HG03066 (cell line): ENCODE measurements at regions not wholly inside any gene's neighbourhood (a gene's known extent, or its start where the extent isn't known, plus 50 kb on each side); places are given as distances from the start of the nearest gene placed in this dataset.

ENCODE experiments used
- ATAC-seq: cut with Tn5 transposase; IDR thresholded peaks from one replicate; pipeline ENCODE4 v1.9.1; 2021; ENCODE audit warnings: low read depth; ENCODE audit not compliant: unreplicated experiment

DNA sequence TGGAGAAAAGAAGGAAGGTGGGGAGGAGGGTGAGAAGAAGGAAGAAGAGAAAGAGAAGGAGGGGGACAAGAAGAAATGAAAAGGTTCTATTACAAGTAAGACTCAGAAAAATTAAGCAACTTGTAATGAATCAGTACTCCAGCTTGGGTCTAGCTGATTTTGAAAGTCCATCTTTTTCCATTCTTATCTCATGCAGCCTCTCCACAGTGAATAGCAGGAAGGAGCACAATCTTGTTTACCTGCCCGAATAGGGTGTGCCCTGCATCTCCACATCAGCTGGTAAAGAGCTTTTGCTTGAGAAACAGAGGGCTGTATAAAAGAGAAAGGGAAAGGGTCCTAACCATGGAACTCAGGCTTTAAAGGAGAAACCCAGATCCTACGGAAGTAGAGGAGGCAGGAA lies 348.8 kb downstream of the TPBG start:
- ATAC-seq = no peak

DNA sequence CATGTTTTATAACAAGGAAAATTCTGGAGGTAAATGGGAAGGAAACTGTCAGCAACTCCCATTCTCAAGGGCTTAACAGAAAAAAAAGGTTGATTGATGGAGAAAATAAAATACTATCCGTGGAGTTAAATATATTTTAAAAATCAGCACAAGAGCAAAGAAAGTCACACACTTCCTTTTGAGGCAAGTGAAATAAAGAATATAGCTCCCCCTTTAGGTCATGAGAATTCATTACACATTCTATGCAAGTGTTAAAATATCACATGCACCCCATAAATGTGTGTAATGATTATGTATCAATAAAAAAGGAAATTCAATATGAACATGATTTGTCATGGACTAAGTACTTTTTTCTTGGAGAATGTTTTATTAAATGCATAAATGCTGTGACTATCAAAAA lies 349.2 kb downstream of the TPBG start:
- ATAC-seq = no peak

DNA sequence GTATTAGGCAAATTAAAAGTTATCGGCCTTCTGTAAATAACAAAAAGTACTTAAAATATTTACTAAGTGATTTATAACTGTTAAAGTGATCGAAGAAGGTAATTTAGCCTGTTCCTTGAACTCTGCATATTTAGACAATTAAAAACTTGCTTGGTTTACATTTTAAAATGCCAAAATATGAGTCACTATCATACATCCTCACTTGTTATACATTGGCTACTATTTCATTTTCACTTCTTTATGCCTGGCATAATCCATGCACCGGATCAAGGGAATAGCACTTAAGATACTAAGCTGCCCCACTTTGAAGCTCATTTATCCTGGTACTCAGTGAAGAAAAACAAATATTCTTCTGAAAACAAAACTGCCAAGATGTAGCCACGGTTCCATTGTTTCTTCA lies 344.6 kb downstream of the UBE3D start:
- ATAC-seq = no peak

DNA sequence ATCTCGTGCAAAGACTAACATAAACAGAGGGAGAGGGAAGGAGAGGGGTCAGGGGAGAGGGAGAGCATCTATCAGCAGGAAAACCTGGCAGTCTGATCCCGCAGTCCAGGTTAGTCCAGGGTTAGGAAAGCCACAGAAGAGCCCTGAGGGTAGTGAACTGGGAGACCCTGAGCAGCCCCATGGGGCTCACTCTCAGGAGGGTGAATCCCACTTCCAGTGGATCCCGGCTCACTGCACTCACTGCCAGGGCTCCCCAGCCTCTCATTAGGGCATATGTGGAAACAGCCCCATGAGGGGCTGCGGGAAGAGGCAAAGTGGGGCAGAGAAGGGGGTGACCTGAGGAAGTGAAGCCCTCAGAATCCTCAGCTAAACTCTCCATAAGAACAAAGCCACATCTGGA lies 329.9 kb downstream of the UBE3D start:
- ATAC-seq = no peak

DNA sequence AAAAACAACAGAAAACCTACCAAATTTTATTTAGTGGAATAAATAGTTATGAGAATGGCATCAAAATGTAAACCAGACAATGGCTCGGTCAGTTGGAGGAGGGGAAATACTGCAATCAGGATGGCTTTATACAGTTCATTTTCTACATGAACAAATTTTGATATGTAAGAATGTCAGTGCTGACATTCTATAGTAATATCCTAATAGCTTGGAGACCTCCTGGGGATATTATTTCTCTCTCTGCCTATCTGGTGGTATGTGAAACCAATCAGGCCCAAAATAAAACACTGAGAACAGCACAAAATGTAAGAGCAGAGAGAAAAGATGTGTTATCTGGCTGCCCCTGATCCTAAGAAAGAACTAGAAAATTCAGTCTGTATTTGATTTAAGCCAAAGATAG lies 327.7 kb downstream of the UBE3D start:
- ATAC-seq = no peak

DNA sequence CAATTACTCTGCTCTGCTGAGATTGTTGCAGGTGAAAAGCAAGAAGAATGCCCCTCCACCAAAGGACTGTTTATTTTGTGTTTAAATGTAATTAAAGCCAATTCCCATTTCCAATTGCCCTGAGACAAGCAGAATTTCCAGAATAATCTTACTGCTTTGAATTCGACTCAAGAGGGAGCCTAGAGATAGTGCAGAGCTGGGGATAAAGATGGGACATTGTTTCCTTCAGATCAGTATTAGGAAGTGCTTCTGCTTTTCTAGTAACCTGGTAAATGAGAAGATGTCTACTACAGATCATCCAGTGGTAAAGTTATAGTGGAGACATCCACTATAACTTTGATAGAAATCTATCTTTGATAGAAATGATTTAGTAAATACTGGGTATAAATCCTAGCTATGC lies 326.9 kb downstream of the UBE3D start:
- ATAC-seq = no peak

DNA sequence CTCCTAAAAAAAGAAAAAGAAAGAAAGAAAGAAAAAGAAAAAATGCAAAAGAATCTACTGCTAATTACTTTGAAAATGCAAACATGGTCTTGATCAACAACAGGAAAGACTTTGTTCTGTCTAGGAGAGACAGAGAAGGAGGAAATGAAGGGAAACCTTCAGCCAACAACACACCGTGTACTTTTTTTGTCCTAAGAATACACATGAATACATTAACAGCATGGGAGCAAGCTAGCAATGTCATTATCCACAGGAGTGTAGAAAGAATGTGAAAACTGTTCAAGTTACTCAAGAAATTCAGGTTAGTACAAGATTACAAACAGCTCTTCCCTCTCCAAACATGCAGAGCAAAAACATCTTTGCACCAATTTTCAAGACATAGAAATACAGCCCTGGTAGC lies 326.3 kb downstream of the UBE3D start:
- ATAC-seq = no peak

DNA sequence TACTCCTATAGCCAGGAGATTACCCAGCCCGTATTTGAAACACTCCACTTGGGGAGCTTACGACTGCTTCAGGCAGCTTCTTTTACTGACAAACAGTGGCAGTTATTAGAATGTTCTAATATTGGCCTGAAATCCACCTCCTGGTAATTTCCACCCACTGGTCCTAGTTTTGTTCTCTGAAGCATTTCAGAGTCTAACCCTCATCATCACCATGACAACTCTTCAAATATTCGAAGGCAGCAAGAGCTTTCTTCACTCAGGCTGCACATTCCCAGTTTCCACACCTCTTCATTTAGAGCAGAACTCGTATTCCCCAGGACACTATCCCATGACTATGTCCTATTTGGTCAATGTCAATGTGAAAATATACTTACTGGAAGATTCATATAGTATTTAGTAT lies 325.6 kb downstream of the UBE3D start:
- no peak for ATAC-seq

DNA sequence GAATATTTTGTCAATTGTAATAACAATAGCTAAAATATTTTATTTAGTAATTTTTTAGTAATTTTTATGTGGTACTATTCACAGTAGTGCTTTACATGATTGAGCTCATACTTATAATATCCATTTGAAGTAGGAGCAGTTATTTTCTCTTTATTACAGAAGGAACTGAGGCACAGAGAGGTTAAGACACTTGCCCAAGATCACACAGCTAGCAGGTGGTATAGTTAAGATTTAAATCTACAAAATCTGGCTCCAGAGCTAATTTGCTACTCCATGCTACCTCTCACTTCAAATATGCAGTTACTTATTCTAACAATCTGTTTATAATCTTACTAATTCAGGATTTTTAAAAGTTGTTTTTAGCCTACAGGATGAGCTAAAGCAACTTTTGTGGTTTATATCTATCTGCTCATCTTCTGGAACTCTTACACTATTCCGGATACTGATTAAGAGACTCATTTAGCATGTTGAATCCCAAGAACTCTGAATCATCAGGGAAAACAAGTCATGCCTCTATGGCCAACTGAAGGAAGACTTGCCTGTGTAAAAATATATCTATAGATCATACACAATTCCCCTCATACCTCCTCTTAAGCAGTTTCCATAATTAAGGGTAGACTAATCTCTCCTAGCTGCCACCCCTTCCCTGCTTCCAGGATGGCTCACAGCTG lies 324.2 kb downstream of the UBE3D start:
- no peak for ATAC-seq

DNA sequence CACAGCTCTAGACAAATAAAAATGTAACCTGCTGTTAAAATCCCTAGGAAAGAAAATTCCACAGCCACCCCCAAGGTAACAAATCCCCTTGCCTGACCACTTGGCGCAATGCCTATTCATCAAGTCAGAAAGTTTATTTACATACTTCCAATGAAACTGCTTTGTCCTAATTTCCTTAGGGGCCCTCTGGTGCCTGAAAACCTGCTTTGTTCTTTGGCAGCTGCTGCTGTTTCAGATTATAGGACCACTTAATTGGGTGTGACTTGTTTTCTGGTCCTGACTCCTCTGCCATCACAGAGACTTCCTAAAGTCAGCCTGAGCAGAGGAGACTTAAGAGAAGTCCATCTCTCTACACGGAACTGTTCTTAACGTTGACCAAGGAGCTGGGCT lies 323.6 kb downstream of the UBE3D start:
- no peak for ATAC-seq

DNA sequence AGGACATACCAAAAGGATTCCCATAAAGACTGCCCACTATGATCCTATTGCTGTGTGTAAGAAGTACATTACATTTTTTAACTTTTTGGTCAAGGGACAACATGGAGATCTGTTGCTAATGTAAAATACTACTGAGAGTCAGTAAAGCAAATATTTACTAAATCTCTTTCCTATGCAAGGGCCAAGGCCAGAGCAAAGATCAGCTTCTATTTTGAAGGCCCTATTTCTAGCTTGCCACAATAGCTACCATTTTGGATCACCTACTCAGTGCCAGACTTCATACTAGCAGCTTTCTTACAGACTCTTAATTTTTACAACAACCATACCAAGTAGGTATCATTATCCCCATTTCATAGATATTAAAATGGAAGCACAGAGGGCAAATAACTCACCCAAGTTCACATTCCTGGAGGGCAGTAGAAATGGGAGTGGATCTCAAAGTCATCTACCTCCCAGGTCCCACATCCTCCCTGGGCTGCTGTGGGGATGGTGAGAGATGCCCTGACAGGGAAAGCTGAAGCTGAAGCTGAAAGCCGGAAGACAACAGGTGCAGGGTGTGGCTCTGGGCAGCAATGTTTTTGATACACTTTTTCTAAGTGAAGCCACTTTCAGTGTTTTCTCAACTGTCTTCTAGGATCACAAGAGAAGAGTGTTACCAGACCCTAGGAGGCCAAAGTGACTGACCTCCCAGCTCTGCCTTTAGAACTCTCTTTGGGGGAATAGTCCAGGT lies 321.2 kb downstream of the UBE3D start:
- no peak for ATAC-seq

DNA sequence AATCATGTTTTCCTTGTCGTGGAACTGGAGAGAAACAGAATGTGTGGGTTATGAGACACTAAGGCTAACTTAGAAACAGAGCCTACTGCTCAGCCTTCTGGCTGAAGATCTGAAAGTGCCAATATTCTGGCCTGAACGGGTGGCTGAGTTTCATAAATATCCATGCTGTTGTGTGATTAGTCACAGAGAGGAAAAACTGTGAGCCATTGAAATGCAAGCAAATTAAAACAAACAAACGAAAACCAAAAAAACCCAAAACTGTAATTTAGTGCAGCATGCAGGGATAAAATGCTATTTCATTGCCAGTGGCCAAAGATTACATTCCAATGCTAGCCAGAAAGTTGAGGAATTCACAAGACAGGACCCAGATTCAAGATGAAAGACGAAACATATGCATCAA lies 315.1 kb downstream of the UBE3D start:
- ATAC-seq = no peak

DNA sequence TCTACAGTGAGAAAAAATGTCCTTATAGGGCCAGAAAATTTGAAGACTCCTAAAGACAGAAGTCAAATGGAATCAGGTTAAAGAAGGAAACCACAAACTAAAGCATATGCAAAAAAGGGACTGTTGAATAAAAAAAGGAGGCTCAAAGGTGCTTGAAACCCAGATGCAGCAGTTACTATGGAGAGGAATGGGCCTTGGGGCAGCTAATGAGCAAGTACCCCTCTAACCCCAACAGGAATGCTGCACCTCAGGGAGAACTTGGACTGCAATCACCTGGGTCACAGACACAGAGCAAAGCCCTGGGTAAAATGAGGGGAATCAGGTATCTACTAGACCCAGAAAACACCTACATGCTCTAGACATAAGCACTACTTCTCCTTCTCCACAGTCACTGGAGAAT lies 313.9 kb downstream of the UBE3D start:
- no peak for ATAC-seq

DNA sequence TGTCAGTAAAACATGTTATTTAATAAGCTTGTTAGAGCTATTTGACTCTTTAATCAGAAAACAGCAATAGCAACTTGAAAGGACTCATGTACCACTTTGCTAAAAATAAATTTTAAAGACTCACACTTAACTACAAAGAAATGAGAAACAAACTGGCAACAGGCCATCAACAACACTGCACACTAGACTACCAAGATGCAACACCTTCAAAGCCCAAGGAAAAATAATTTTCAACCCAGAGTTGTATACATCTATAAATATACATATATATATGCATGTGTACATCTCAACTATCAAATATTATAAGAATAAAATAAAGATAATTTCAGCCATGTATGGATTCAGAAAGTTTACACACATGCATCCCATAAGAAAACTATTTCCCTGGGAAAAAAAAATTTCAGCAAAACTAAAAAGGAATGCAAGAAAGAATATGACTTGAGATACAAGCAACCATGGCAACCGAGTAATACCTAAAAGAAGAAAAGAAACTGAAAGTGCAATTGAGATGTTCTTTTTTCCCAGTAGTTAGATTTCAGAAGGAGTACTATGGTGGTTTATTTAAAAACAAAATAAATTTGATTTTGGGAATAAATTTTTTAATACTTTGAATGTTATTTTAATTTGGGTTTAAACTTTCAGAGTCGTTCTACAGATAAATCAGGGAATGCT lies 303.8 kb downstream of the UBE3D start:
- no peak for ATAC-seq

DNA sequence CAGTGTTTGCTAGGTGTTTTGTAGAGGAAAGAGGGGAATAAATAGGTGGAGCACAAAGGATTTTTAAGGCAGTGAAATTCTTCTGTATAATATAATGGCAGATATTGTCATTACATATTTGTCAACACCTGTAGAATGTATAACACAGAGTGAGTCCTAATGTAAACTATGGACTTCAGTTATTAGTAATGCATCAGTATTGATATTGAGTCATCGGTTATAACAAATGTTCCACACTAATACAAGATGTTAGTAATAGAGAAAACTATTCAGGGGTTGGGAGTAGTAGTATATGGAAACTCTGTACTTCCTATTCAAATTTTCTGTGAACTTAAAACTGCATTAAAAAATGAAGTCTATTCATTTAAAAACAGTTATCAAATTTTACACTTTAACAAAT lies 299.2 kb downstream of the UBE3D start:
- no peak for ATAC-seq

DNA sequence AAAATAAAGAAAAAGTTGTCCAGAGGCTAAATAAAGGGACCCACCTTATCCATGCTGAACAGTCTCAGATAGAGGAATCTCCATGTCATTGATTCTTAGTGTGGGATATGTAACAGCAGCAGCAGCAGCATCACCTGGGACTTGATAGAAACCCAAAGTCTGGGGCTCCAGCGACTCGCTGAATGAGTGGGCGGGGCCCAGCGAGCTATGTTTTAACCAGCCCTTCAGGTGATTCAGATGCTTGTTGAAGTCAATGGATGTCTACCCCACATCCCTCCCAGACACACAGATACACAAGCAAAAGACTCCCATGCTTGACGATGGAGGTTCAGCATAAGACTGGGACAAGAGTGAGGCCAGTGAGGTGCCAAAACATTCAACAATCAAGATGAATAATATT lies 298.6 kb downstream of the UBE3D start:
- no peak for ATAC-seq

DNA sequence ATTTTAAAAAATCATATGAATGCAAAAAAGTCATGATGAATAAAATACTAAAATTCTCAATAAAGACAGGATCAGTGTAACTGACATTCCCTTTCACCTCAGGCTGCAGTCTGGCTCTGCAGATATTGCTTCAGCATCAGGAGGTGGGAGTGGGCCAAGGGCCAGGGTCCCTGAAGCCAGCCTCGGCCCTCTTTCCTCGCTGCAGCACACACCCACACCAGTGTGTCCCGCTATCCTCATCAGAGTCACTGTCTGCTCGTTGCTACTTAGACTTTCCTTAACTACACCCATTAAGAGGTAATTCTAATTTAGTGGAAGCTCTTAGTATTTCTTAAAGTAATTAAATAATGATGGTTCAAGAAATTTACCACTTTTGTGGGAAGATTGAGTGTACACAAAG lies 298.2 kb downstream of the UBE3D start:
- no peak for ATAC-seq

DNA sequence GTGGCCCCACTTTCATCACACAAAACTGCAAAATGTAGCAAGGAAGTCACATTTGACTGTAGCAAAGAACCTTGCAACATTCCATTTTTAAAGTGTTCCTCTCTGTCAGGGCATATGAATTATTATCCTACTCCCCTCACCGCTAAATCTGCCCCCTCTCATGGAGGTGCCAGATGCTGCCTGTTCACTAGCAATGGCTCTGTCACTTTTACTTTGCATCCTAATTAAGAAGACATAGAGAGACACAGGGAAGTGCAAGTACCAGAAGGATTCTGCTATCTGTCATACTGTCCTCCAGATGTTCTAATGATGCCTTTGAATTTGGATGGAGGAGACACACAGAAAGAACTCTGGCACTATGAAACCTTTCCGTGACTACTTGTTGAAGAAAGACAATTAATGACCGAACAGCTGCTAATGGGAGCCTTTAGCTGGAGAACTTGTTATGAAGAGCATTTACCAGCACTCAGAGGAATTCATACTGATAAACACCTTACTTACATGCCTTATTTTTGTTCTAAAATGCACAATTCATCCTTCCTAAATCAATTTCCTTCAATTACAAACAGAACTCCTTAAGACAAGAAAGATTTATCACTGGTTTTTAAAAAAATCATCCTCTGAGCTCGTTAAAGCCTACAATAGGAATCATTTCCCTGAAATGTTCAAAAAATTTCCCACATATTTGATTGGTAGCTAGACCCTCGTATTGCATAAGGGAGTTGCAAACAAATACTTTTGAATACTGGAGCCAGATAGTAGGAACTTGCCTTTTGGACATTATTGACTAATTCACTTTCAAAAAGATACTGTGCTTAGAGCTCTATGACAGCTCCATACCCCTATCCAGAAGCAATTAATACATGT lies 292.6 kb downstream of the UBE3D start:
- no peak for ATAC-seq

DNA sequence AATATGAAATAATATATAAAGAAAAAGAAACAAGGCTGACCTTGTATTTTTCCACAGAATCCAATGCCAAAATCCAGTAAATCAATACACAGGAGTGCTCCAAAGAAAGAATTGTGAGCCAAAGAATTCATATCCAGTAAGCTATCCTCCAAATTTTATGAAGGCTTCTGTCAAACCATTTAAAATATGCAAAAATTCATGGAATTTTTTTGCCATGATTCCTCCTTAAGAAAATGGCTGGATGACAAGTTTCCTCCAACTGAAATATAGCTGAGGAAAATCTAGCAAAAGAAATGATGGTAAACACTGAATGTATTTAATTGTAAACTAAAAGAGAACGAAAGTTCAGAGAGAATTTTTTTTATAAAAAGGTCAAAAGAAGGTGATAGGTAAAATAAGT lies 290.3 kb downstream of the UBE3D start:
- no peak for ATAC-seq

DNA sequence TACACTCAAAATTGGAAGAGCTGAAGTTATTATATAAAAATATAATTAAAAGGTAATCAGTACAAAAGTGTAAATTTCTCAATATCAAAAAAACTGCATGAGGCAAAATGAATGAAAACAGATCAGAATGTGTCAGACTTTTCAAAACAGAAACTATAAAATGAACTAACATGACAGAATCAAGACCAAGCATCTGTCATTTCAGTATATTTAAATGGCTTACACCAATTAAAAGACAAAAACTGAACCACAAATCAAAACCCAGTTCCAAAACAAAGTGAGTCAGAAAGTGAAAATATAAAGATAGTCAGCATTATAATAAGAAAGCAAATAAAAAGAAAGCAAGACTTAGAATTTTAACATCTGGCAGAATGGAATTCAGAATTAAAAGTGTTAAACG lies 289.7 kb downstream of the UBE3D start:
- no peak for ATAC-seq

DNA sequence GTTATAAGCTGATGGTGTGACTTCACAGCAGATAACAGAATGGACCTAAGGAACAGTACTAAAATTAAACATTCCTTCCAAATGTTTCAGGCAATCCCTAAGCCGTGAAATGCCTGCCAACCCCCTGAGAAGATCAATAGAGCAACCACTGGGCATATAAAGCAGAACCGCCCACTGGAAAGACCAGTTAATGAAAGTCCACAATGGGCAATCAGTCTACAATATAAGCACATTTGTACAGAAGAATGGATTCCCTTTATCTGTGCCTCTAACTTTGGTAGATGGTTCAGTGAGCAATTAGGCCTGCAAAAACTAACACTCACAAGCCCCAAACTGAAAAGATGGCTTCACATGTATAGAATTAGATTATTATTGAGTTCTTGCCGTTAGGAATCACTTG lies 286.6 kb downstream of the UBE3D start:
- no peak for ATAC-seq
